Neural cell (in vitro differentiated cells): ENCODE measurements at regions not wholly inside any gene's neighbourhood (a gene's known extent, or its start where the extent isn't known, plus 50 kb on each side); places are given as distances from the start of the nearest gene placed in this dataset.

ENCODE experiments used
- H2AFZ ChIP-seq: fragments of 200-600, 300-800 bp; sonication (generic), shearing (Covaris generic); 2 replicates; pipeline ENCODE4 v1.6.0; 2014; ENCODE audit warnings: low read depth, mild to moderate bottlenecking, antibody characterized with exemption, low read length, moderate library complexity
- H3F3A ChIP-seq: fragments of 200-600 bp; shearing (Covaris generic); 2 replicates; pipeline ENCODE4 v1.6.1; 2016; ENCODE audit warnings: mild to moderate bottlenecking, moderate library complexity, mixed read lengths, antibody characterized with exemption, low read length; ENCODE audit not compliant: insufficient read depth, poor library complexity, severe bottlenecking
- H3K27ac ChIP-seq: fragments of 200-600, 300-800 bp; sonication (generic), shearing (Covaris generic); 2 replicates; pipeline ENCODE4 v1.5.1; 2014; ENCODE audit warnings: mild to moderate bottlenecking, low read length, moderate library complexity
- H3K27me3 ChIP-seq: fragments of 300-800, 200-600 bp; sonication (generic), shearing (Covaris generic); 2 replicates; pipeline ENCODE4 v1.6.0; 2014; ENCODE audit warnings: mild to moderate bottlenecking, low read depth, low read length, moderate library complexity; ENCODE audit not compliant: insufficient read depth
- H3K36me3 ChIP-seq: fragments of 300-800, 200-600 bp; sonication (generic), shearing (Covaris generic); 2 replicates; pipeline ENCODE4 v1.5.1; 2014; ENCODE audit warnings: mild to moderate bottlenecking, antibody characterized with exemption, low read length, moderate library complexity; ENCODE audit not compliant: insufficient read depth
- H3K4me2 ChIP-seq: fragments of 300-800, 200-600 bp; sonication (generic), shearing (Covaris generic); 2 replicates; pipeline ENCODE4 v1.6.0; 2014; ENCODE audit warnings: mild to moderate bottlenecking, low read length
- H3K4me3 ChIP-seq: fragments of 300-800, 200-600 bp; sonication (generic), shearing (Covaris generic); 2 replicates; pipeline ENCODE4 v1.5.1; 2014; ENCODE audit warnings: mild to moderate bottlenecking, low read length, moderate library complexity
- H3K79me2 ChIP-seq: fragments of 200-600 bp; shearing (Covaris generic); replicated peaks from 2 replicates; pipeline ENCODE4 v1.6.0; 2014; ENCODE audit warnings: mild to moderate bottlenecking, low read length, moderate library complexity; ENCODE audit not compliant: insufficient read depth
- H3K9ac ChIP-seq: fragments of 300-800, 200-600 bp; sonication (generic), shearing (Covaris generic); 2 replicates; pipeline ENCODE4 v1.6.1; 2016; ENCODE audit warnings: mild to moderate bottlenecking, low read length, mixed read lengths
- H3K9me2 ChIP-seq: fragments of 200-600 bp; shearing (Covaris generic); 2 replicates; pipeline ENCODE4 v1.6.1; 2016; ENCODE audit warnings: mild to moderate bottlenecking, low read length, mixed read lengths; ENCODE audit not compliant: insufficient read depth
- H3K9me3 ChIP-seq: fragments of 200-600, 300-800 bp; sonication (generic), shearing (Covaris generic); 2 replicates; pipeline ENCODE4 v1.6.1; 2016; ENCODE audit warnings: mild to moderate bottlenecking, mixed run types, low read length, moderate library complexity, mixed read lengths
- H4K20me1 ChIP-seq: fragments of 200-600 bp; shearing (Covaris generic); 2 replicates; pipeline ENCODE4 v1.6.1; 2016; ENCODE audit warnings: mild to moderate bottlenecking, mixed run types; ENCODE audit not compliant: insufficient read depth
- EP300 ChIP-seq: fragments of 450-650 bp; conservative IDR thresholded peaks from 2 replicates; pipeline ENCODE4 v1.6.1; 2014; ENCODE audit warnings: antibody characterized with exemption, mild to moderate bottlenecking, moderate library complexity; ENCODE audit not compliant: poor library complexity, severe bottlenecking
- EZH2 ChIP-seq: fragments of 200-600, 300-800 bp; shearing (Covaris generic), sonication (generic); IDR thresholded peaks from 2 replicates; pipeline ENCODE4 v1.6.1; 2014; ENCODE audit warnings: antibody characterized with exemption, low read length, borderline replicate concordance, mild to moderate bottlenecking; ENCODE audit not compliant: insufficient read depth, poor library complexity, severe bottlenecking
- MXI1 ChIP-seq: fragments of 450-650 bp; conservative IDR thresholded peaks from 2 replicates; pipeline ENCODE4 v1.6.1; 2014; ENCODE audit warnings: antibody characterized with exemption, mild to moderate bottlenecking; ENCODE audit not compliant: poor library complexity, severe bottlenecking
- POLR2AphosphoS5 ChIP-seq: IDR thresholded peaks from 2 replicates; pipeline ENCODE4 v1.6.1; 2012
- RAD21 ChIP-seq: fragments of 450-650 bp; conservative IDR thresholded peaks from 2 replicates; pipeline ENCODE4 v1.6.1; 2014; ENCODE audit warnings: antibody characterized with exemption, mild to moderate bottlenecking, moderate library complexity
- SMC3 ChIP-seq: fragments of 450-650 bp; conservative IDR thresholded peaks from 2 replicates; pipeline ENCODE4 v1.6.1; 2014; ENCODE audit warnings: antibody characterized with exemption, mild to moderate bottlenecking, moderate library complexity; ENCODE audit not compliant: poor library complexity
- TAF1 ChIP-seq: IDR thresholded peaks from 2 replicates; pipeline ENCODE4 v1.6.1; 2012; ENCODE audit warnings: low read depth
- TF ChIP-seq, protein P1 (sequence below): fragments of 450-650 bp; IDR thresholded peaks from 2 replicates; pipeline ENCODE4 v1.5.1; 2014; ENCODE audit warnings: antibody characterized with exemption, mild to moderate bottlenecking, moderate library complexity; ENCODE audit not compliant: poor library complexity, severe bottlenecking
- TF ChIP-seq, protein P2 (sequence below): IDR thresholded peaks from 2 replicates; pipeline ENCODE4 v1.6.1; 2012; ENCODE audit warnings: borderline replicate concordance

DNA sequence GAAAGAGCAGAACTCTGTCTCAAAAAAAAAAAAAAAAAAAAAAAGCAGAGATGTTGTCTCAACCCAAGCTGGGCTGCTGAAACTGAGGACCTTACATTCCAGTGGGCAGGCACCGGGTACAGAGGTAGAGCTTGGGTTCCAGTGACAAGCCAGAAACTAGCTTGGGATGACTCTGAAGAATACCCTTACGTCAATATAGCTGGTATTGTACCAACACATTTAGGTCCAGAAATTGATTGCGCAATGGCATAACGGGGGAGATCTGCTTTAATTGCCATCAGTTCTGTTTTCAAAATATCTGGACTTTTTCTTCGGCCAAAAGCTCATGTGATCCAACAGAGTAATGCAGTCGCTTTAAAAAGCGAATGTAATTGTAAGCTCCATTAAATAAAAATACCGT lies 103.1 kb upstream of the UBL3 start:
- Histone ChIP-seq H3K9ac (no peak overlapping the region), H3K4me3 (no peak overlapping the region), H3K4me2 (no peak overlapping the region), H3K27me3 (no peaks in the 10 kb centered on the region), H4K20me1 (no peaks in the 10 kb centered on the region), H3F3A (no peaks in the 10 kb centered on the region), H3K79me2 (no peaks in the 10 kb centered on the region), H3K9me3 (no peaks in the 10 kb centered on the region), H2AFZ (no peak overlapping the region), H3K36me3 (no peaks in the 10 kb centered on the region), H3K9me2 (no peaks in the 10 kb centered on the region), H3K27ac (no peak overlapping the region)
- no peak for TF ChIP-seq EP300
- TF ChIP-seq POLR2AphosphoS5, result no peak
- no peak for TF ChIP-seq MXI1
- TF ChIP-seq, protein P1, sequence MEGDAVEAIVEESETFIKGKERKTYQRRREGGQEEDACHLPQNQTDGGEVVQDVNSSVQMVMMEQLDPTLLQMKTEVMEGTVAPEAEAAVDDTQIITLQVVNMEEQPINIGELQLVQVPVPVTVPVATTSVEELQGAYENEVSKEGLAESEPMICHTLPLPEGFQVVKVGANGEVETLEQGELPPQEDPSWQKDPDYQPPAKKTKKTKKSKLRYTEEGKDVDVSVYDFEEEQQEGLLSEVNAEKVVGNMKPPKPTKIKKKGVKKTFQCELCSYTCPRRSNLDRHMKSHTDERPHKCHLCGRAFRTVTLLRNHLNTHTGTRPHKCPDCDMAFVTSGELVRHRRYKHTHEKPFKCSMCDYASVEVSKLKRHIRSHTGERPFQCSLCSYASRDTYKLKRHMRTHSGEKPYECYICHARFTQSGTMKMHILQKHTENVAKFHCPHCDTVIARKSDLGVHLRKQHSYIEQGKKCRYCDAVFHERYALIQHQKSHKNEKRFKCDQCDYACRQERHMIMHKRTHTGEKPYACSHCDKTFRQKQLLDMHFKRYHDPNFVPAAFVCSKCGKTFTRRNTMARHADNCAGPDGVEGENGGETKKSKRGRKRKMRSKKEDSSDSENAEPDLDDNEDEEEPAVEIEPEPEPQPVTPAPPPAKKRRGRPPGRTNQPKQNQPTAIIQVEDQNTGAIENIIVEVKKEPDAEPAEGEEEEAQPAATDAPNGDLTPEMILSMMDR, result no peak
- TF ChIP-seq RAD21, result no peak

DNA sequence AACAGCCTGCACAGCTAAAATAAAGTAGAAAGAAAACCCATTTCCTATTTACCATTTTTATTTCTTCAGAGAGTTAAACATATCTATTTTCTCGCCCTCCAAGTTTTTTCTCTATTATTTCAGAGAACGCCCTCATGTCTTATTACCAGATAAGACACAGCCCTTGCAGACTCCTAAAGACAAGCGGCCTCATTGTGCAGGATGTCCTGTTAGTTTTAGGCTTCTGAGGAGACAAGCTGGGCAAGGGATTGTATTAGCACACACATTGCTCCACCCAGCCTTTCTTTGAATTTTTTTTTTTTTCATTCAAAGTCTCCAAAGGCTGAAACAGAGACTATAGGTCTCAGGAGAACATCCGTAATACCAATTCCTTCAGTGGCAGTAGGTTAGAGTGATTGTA lies 101.8 kb upstream of the UBL3 start:
- no peak overlapping the region for H3K4me3 ChIP-seq
- H3K79me2 ChIP-seq, result no peaks in the 10 kb centered on the region
- no peaks in the 10 kb centered on the region for H3K36me3 ChIP-seq
- TF ChIP-seq TAF1 (no peak), RAD21 (no peak), EP300 (no peak), SMC3 (no peak), POLR2AphosphoS5 (no peak), MXI1 (no peak), EZH2 (no peak)
- TF ChIP-seq, protein P1, result no peak
- TF ChIP-seq, protein P2, sequence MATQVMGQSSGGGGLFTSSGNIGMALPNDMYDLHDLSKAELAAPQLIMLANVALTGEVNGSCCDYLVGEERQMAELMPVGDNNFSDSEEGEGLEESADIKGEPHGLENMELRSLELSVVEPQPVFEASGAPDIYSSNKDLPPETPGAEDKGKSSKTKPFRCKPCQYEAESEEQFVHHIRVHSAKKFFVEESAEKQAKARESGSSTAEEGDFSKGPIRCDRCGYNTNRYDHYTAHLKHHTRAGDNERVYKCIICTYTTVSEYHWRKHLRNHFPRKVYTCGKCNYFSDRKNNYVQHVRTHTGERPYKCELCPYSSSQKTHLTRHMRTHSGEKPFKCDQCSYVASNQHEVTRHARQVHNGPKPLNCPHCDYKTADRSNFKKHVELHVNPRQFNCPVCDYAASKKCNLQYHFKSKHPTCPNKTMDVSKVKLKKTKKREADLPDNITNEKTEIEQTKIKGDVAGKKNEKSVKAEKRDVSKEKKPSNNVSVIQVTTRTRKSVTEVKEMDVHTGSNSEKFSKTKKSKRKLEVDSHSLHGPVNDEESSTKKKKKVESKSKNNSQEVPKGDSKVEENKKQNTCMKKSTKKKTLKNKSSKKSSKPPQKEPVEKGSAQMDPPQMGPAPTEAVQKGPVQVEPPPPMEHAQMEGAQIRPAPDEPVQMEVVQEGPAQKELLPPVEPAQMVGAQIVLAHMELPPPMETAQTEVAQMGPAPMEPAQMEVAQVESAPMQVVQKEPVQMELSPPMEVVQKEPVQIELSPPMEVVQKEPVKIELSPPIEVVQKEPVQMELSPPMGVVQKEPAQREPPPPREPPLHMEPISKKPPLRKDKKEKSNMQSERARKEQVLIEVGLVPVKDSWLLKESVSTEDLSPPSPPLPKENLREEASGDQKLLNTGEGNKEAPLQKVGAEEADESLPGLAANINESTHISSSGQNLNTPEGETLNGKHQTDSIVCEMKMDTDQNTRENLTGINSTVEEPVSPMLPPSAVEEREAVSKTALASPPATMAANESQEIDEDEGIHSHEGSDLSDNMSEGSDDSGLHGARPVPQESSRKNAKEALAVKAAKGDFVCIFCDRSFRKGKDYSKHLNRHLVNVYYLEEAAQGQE, result no peak
- no peak overlapping the region for H3K27ac ChIP-seq
- no peaks in the 10 kb centered on the region for H3K9me3 ChIP-seq
- no peak overlapping the region for H3K4me2 ChIP-seq
- no peaks in the 10 kb centered on the region for H3K27me3 ChIP-seq
- H3K9ac ChIP-seq, result no peak overlapping the region
- no peaks in the 10 kb centered on the region for H3F3A ChIP-seq
- no peaks in the 10 kb centered on the region for H3K9me2 ChIP-seq
- no peak overlapping the region for H2AFZ ChIP-seq
- H4K20me1 ChIP-seq, result no peaks in the 10 kb centered on the region
